AG04449 (cell line): ENCODE measurements at regions not wholly inside any gene's neighbourhood (a gene's known extent, or its start where the extent isn't known, plus 50 kb on each side); places are given as distances from the start of the nearest gene placed in this dataset.

Source experiments
- CTCF ChIA-PET: fragments of 350-600 bp; formaldehyde crosslinking; extraction: SDS; loops from one replicate; lab custom pipeline; 2021; ENCODE audit warnings: antibody characterized with exemption; lab: Yijun Ruan, JAX
- POLR2A ChIA-PET: fragments of 400-600, 350-600 bp; formaldehyde crosslinking; extraction: SDS; loops from one replicate; lab custom pipeline; 2020; ENCODE audit warnings: antibody characterized with exemption, inconsistent platforms; lab: Yijun Ruan, JAX
- DNase-seq: peaks from one replicate; pipeline ENCODE4 v3.0.0-alpha.2; 2010; ENCODE audit warnings: low read depth, low spot score
- H3K4me3 ChIP-seq: 2 replicates; pipeline ENCODE4 v1.5.1; 2011; ENCODE audit warnings: low read depth, mild to moderate bottlenecking, control low read depth, low read length
- TF ChIP-seq, protein P1 (sequence below): IDR thresholded peaks from one replicate; pipeline ENCODE4 v1.5.1; 2011; ENCODE audit warnings: mild to moderate bottlenecking, moderate library complexity, low read length, control low read depth, inconsistent platforms; ENCODE audit not compliant: insufficient read depth; ENCODE audit errors: missing control alignments

GRCh38 chr5:34531751-34532360 is 124.3 kb upstream of the RAI14 start:
- no peak overlapping the region for H3K4me3 ChIP-seq
- ChIA-PET CTCF (interaction anchor here (0.8 to 4.2 kb wide), 5 partner anchors 9 to 46 kb away, joined by 3 to 27 read pairs (median 5); no protein-coding TSS in a partner anchor), POLR2A (no interaction called here)
- TF ChIP-seq, protein P1, sequence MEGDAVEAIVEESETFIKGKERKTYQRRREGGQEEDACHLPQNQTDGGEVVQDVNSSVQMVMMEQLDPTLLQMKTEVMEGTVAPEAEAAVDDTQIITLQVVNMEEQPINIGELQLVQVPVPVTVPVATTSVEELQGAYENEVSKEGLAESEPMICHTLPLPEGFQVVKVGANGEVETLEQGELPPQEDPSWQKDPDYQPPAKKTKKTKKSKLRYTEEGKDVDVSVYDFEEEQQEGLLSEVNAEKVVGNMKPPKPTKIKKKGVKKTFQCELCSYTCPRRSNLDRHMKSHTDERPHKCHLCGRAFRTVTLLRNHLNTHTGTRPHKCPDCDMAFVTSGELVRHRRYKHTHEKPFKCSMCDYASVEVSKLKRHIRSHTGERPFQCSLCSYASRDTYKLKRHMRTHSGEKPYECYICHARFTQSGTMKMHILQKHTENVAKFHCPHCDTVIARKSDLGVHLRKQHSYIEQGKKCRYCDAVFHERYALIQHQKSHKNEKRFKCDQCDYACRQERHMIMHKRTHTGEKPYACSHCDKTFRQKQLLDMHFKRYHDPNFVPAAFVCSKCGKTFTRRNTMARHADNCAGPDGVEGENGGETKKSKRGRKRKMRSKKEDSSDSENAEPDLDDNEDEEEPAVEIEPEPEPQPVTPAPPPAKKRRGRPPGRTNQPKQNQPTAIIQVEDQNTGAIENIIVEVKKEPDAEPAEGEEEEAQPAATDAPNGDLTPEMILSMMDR: no peak
- DNase-seq: peak; percentile 55

DNA sequence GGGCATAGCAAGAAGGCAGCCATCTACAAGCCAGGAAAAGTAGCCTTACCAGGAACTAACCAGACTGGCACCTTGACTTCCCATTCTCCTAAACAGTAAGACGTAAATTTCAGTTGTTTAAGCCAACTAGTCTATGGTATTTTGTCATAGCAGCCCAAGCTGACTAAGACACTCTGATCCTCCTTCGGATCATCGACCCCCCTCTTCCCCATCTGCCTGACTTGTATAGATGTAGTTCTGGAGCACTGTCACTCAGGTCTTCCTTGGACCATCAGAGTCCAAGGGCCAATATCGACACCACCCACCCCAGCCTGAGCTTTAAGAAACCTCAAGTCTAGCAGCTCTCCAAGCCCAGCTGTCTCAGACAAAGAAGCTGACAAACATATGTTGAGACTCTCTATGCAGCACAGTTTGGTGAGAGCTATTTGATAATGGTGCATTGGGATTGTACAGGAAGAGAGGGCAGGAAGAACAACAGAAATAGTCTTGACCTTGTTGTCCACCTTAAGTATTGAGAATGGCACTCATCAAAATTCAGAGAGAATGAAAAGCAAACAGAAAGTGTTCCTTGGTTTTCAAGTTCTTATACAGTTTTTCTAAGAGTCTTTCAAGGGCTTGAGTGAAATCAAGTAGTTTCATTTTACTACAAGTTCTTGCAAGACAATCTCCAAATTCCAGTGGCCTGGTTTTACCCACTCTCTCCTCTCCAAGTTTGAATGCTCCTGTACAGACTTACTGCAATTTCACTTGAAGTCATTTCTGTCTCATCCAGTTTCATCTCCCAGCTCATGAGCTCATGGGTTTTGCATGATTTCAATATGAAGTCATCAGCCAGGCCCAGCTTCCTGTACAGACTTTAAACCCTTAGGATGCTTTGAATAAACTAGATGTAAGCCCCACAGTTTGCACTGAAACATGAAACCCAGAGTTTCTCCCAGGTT is 122.3 kb upstream of the RAI14 start:
- peak; percentile 88 for DNase-seq
- TF ChIP-seq, protein P1: no peak
- ChIA-PET POLR2A (interaction anchor here (0.6 to 1.5 kb wide), 8 partner anchors 10 to 381 kb away, joined by 3 to 9 read pairs (median 4); partner anchors contain the start of genes BRIX1, RAD1 and RAI14), CTCF (interaction anchor here (0.9 to 4.2 kb wide), 6 partner anchors 9 to 364 kb away, joined by 3 to 27 read pairs (median 3); no protein-coding TSS in a partner anchor)
- no peak overlapping the region for H3K4me3 ChIP-seq

DNA sequence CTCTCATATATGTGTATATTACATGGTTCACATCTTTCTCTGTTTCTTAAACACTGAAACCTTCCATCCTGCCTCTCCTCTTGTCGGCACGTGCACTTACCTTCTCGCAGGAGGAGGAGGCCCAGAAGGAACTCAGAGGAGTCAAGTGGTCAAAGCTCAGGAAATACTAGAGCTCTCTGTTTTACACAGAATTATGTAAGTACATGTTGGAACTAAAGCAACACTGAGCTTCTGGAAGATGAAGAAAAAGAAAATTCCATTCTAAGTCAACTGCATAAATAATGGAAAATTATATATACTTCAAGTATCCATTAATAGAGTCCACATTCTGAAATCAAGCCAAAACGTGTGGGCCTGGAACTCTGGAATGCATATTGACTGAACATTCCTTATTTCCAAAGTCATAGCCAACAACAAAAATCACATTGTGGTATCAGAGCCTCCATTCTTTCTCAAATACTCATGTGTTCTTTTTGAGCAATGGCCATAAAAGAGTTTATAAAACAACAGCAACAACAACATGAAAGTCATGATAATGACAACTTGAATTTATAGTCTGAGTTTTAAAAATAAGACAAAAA is 121.5 kb upstream of the RAI14 start:
- TF ChIP-seq, protein P1: no peak
- peak; percentile 94 for DNase-seq
- no peak overlapping the region for H3K4me3 ChIP-seq
- ChIA-PET CTCF (interaction anchor here (0.9 to 4.2 kb wide), 4 partner anchors 10 to 60 kb away, joined by 3 to 27 read pairs (median 3); no protein-coding TSS in a partner anchor), POLR2A (interaction anchor here (0.6 to 1.5 kb wide), 6 partner anchors 34 to 152 kb away, joined by 3 to 9 read pairs (median 4); partner anchors contain the start of gene RAI14)

GRCh38 chr5:34535433-34535832 is 120.7 kb upstream of the RAI14 start:
- TF ChIP-seq, protein P1: no peak
- POLR2A ChIA-PET: no interaction called here
- CTCF ChIA-PET: interaction anchor here (1.3 to 3.6 kb wide), 2 partner anchors 49 to 61 kb away, joined by 3 to 22 read pairs; no protein-coding TSS in a partner anchor
- H3K4me3 ChIP-seq: no peak overlapping the region
- no peak for DNase-seq

GRCh38 chr5:34535944-34536623 is 120.0 kb upstream of the RAI14 start:
- POLR2A ChIA-PET: no interaction called here
- no peak overlapping the region for H3K4me3 ChIP-seq
- TF ChIP-seq, protein P1: no peak
- CTCF ChIA-PET: interaction anchor here (0.9 to 3.6 kb wide), 3 partner anchors 19 to 363 kb away, joined by 3 to 22 read pairs (median 5); no protein-coding TSS in a partner anchor
- no peak for DNase-seq
